Activated CD4-positive, alpha-beta T cell treated with anti-CD3 and anti-CD28 coated beads, Interleukin-2, amount 10 ng/mL, durations not matched to agents 7 days and 5 days (primary cell): ENCODE measurements at regions not wholly inside any gene's neighbourhood (a gene's known extent, or its start where the extent isn't known, plus 50 kb on each side); places are given as distances from the start of the nearest gene placed in this dataset.

ENCODE experiments used
- CTCF ChIA-PET: fragments of 350-600 bp; sonication (Branson Sonifier 250); formaldehyde crosslinking; loops from one replicate; lab custom pipeline; 2021; ENCODE audit warnings: antibody characterized with exemption; lab: Charles Lee
- POLR2A ChIA-PET: fragments of 350-600 bp; sonication (Branson Sonifier 250); formaldehyde crosslinking; loops from one replicate; lab custom pipeline; 2021; ENCODE audit warnings: antibody characterized with exemption; lab: Charles Lee
- DNase-seq: peaks from one replicate; pipeline ENCODE4 v3.0.0-alpha.2; 2020
- H3K27ac Mint-ChIP-seq: one replicate; pipeline ENCODE4 v1.8.0; 2021; ENCODE audit warnings: mild to moderate bottlenecking, moderate library complexity, mixed read lengths
- H3K27me3 Mint-ChIP-seq: one replicate; pipeline ENCODE4 v1.8.0; 2021; ENCODE audit warnings: mixed read lengths
- H3K36me3 Mint-ChIP-seq: one replicate; pipeline ENCODE4 v1.8.0; 2021; ENCODE audit warnings: low read depth, mixed read lengths
- H3K4me1 Mint-ChIP-seq: one replicate; pipeline ENCODE4 v1.8.0; 2021; ENCODE audit warnings: mixed read lengths
- H3K4me3 Mint-ChIP-seq: one replicate; pipeline ENCODE4 v1.8.0; 2021; ENCODE audit warnings: mild to moderate bottlenecking, moderate library complexity, mixed read lengths
- H3K9me3 Mint-ChIP-seq: one replicate; pipeline ENCODE4 v1.8.0; 2021; ENCODE audit warnings: mixed read lengths

GRCh38 chr3:82011336-82011735, 249.9 kb upstream of the GBE1 start:
- no peaks in the 10 kb centered on the region for H3K4me1 Mint-ChIP-seq
- ChIA-PET POLR2A (no interaction called here), CTCF (no interaction called here)
- no peak for DNase-seq
- H3K27ac Mint-ChIP-seq: no peak overlapping the region
- no peaks in the 10 kb centered on the region for H3K36me3 Mint-ChIP-seq
- H3K27me3 Mint-ChIP-seq: no peaks in the 10 kb centered on the region
- no peak overlapping the region for H3K4me3 Mint-ChIP-seq
- H3K9me3 Mint-ChIP-seq: no peaks in the 10 kb centered on the region

DNA sequence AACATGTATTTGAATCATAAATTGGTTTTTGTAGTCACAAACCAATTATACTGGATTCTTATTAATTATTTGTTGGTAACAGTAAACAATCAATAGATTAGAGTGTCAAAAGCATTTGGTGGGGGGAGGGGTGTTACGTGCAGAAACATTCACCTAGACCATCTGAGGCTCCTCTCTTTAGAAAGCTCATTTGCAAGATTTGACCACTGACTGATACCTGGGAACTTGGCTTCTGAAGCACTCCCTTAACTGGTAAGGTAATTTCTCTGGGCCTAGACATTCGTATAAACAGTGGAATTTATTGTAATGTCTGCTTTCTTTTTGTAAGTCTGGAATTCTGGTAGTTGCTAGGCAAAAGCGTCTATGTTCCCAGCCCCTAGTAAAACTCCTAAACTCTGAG, 243.8 kb upstream of the GBE1 start:
- POLR2A ChIA-PET: no interaction called here
- no peak for DNase-seq
- H3K27me3 Mint-ChIP-seq: no peaks in the 10 kb centered on the region
- H3K36me3 Mint-ChIP-seq: no peaks in the 10 kb centered on the region
- H3K9me3 Mint-ChIP-seq: no peaks in the 10 kb centered on the region
- no peaks in the 10 kb centered on the region for H3K4me1 Mint-ChIP-seq
- H3K4me3 Mint-ChIP-seq: no peak overlapping the region
- CTCF ChIA-PET: no interaction called here
- no peak overlapping the region for H3K27ac Mint-ChIP-seq

- Mint-ChIP-seq H3K27me3 (no peaks in the 10 kb centered on the region), H3K36me3 (no peaks in the 10 kb centered on the region), H3K4me1 (no peaks in the 10 kb centered on the region), H3K9me3 (no peaks in the 10 kb centered on the region), H3K27ac (no peak overlapping the region), H3K4me3 (no peak overlapping the region)
- no peak for DNase-seq
- ChIA-PET POLR2A (no interaction called here), CTCF (no interaction called here)
These were observed 242.8 kb upstream of the GBE1 start for GRCh38 chr3:82004266-82004665.

- Mint-ChIP-seq H3K27me3 (no peaks in the 10 kb centered on the region), H3K36me3 (no peaks in the 10 kb centered on the region), H3K9me3 (no peaks in the 10 kb centered on the region), H3K27ac (no peak overlapping the region), H3K4me1 (no peaks in the 10 kb centered on the region), H3K4me3 (no peak overlapping the region)
- DNase-seq: no peak
- ChIA-PET POLR2A (no interaction called here), CTCF (no interaction called here)
These were observed 241.7 kb upstream of the GBE1 start for GRCh38 chr3:82002986-82003642.

GRCh38 chr3:82002491-82002890, 241.0 kb upstream of the GBE1 start:
- H3K4me1 Mint-ChIP-seq: no peaks in the 10 kb centered on the region
- no peaks in the 10 kb centered on the region for H3K27me3 Mint-ChIP-seq
- H3K4me3 Mint-ChIP-seq: no peak overlapping the region
- H3K36me3 Mint-ChIP-seq: no peaks in the 10 kb centered on the region
- ChIA-PET CTCF (no interaction called here), POLR2A (no interaction called here)
- no peak for DNase-seq
- no peak overlapping the region for H3K27ac Mint-ChIP-seq
- H3K9me3 Mint-ChIP-seq: no peaks in the 10 kb centered on the region

GRCh38 chr3:82001276-82001923, 240.0 kb upstream of the GBE1 start:
- H3K4me1 Mint-ChIP-seq: no peaks in the 10 kb centered on the region

DNA sequence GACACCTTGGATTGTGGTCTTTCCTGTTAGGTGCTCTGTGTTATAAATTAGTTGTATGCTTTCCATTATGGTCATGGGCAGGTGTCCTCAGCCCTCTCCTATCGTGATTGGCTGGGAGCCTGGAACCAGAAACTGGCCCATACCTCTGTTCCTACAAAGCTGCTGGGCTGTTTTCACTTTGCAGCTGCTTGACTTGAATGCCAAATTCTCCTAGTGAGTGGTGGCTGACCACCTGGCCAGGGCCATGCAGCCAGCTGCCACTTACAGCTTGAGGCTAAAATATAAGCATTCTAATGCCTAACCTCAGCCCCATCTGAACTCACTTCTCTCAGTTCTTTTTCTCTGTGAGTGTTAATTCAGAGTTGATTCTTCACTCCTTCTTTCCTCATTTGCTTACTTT, 239.3 kb upstream of the GBE1 start:
- Mint-ChIP-seq H3K9me3 (no peaks in the 10 kb centered on the region), H3K27ac (no peak overlapping the region), H3K4me1 (no peaks in the 10 kb centered on the region), H3K27me3 (no peaks in the 10 kb centered on the region), H3K4me3 (no peak overlapping the region), H3K36me3 (no peaks in the 10 kb centered on the region)
- ChIA-PET CTCF (no interaction called here), POLR2A (no interaction called here)
- no peak for DNase-seq

More at GRCh38 chr3:82001276-82001923, 240.0 kb upstream of the GBE1 start:
- DNase-seq: no peak
- Mint-ChIP-seq H3K27me3 (no peaks in the 10 kb centered on the region), H3K9me3 (no peaks in the 10 kb centered on the region), H3K36me3 (no peaks in the 10 kb centered on the region), H3K27ac (no peak overlapping the region), H3K4me3 (no peak overlapping the region)
- CTCF ChIA-PET: no interaction called here
- POLR2A ChIA-PET: no interaction called here

DNA sequence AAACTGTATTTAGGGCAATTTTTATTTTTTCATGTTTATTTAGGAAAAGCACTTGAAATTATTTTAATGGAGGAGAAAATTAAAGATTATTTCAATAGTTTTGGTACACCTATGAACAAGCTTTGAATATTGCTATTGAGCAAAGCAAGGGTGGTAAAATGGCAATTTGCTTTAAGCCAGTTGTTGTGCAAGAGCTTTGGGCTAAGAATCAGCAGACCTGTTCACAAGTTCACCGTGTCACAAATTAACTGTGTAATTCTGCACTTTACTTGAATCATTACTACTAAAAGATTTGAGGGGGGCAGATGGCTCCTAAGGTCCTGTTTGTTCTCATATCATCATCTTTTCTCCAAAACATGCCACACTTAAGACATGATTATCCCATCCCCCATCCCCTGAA, 238.9 kb upstream of the GBE1 start:
- no peak overlapping the region for H3K27ac Mint-ChIP-seq

GRCh38 chr3:81998907-81999306, 237.5 kb upstream of the GBE1 start:
- no peak for DNase-seq
- H3K36me3 Mint-ChIP-seq: no peaks in the 10 kb centered on the region
- CTCF ChIA-PET: no interaction called here
- H3K4me3 Mint-ChIP-seq: no peak overlapping the region
- no peaks in the 10 kb centered on the region for H3K9me3 Mint-ChIP-seq
- POLR2A ChIA-PET: no interaction called here
- H3K4me1 Mint-ChIP-seq: no peaks in the 10 kb centered on the region
- no peaks in the 10 kb centered on the region for H3K27me3 Mint-ChIP-seq
- H3K27ac Mint-ChIP-seq: no peak overlapping the region

More for the DNA sequence above, 238.9 kb upstream of the GBE1 start:
- Mint-ChIP-seq H3K4me3 (no peak overlapping the region), H3K9me3 (no peaks in the 10 kb centered on the region), H3K4me1 (no peaks in the 10 kb centered on the region), H3K36me3 (no peaks in the 10 kb centered on the region), H3K27me3 (no peaks in the 10 kb centered on the region)
- no peak for DNase-seq
- ChIA-PET CTCF (no interaction called here), POLR2A (no interaction called here)

DNA sequence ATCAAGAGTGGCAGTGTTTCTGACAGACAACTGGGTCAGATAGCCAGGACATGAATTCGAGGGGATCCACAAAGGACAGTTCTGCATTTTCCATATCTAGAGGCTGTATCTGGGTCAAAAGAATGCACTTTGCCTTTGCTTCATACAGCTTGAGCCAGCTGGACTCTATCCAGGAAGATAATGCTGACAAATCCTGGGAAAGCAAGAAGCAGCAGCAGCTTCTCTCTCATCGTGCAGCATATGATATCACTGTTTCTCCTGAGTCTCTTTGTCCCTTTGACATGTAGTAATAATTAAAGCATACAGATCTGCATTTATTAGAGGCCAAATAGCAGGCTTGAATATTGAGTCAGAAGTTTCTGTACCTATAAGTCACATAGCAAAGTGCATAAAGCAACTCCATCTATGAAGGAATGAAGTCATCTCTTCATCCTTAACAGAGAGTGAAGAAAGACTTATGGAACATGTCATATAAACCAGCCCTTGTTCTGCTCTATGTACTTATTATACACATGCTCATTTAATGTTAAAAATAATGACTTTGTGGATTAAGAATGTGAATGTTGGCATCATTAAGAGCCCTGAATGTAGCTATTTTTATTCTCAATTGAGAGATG, 236.8 kb upstream of the GBE1 start:
- no peak overlapping the region for H3K27ac Mint-ChIP-seq
- no peaks in the 10 kb centered on the region for H3K27me3 Mint-ChIP-seq
- H3K36me3 Mint-ChIP-seq: no peaks in the 10 kb centered on the region
- CTCF ChIA-PET: no interaction called here
- no peaks in the 10 kb centered on the region for H3K9me3 Mint-ChIP-seq
- POLR2A ChIA-PET: no interaction called here
- no peaks in the 10 kb centered on the region for H3K4me1 Mint-ChIP-seq
- DNase-seq: no peak
- no peak overlapping the region for H3K4me3 Mint-ChIP-seq

GRCh38 chr3:81997390-81997789, 235.9 kb upstream of the GBE1 start:
- H3K36me3 Mint-ChIP-seq: no peaks in the 10 kb centered on the region
- no peaks in the 10 kb centered on the region for H3K27me3 Mint-ChIP-seq

GRCh38 chr3:81995329-81995728, 233.9 kb upstream of the GBE1 start:
- ChIA-PET POLR2A (no interaction called here), CTCF (no interaction called here)
- H3K4me3 Mint-ChIP-seq: no peak overlapping the region
- H3K27ac Mint-ChIP-seq: no peak overlapping the region
- no peaks in the 10 kb centered on the region for H3K9me3 Mint-ChIP-seq
- H3K27me3 Mint-ChIP-seq: no peaks in the 10 kb centered on the region
- no peaks in the 10 kb centered on the region for H3K36me3 Mint-ChIP-seq
- DNase-seq: no peak
- no peaks in the 10 kb centered on the region for H3K4me1 Mint-ChIP-seq

More at GRCh38 chr3:81997390-81997789, 235.9 kb upstream of the GBE1 start:
- ChIA-PET CTCF (no interaction called here), POLR2A (no interaction called here)
- no peak for DNase-seq
- Mint-ChIP-seq H3K4me3 (no peak overlapping the region), H3K4me1 (no peaks in the 10 kb centered on the region), H3K9me3 (no peaks in the 10 kb centered on the region), H3K27ac (no peak overlapping the region)

DNA sequence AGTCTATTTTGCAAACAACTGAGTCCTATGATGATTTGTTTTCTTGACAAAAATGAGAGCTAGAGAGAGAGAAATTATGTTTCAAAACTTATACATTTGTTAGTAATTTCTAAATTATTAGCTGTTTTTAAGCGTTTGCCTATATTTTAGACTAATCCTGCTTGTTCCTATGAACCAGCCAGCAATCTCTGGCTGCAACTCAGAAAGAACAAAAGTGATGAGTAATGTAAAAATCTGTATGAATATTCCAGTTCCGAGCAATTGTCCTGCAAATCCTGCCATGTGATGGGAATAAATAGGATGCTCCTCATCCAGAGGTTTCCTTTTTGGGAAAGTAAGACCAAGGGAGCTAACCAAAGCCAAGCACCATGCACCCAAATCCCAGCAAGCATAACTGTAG, 228.3 kb upstream of the GBE1 start:
- H3K4me1 Mint-ChIP-seq: no peaks in the 10 kb centered on the region
- no peaks in the 10 kb centered on the region for H3K27me3 Mint-ChIP-seq
- H3K36me3 Mint-ChIP-seq: no peaks in the 10 kb centered on the region
- DNase-seq: no peak
- CTCF ChIA-PET: no interaction called here
- POLR2A ChIA-PET: no interaction called here
- no peaks in the 10 kb centered on the region for H3K9me3 Mint-ChIP-seq
- H3K27ac Mint-ChIP-seq: no peak overlapping the region
- H3K4me3 Mint-ChIP-seq: no peak overlapping the region
